Colon (tissue), 2 donors: ENCODE measurements at regions not wholly inside any gene's neighbourhood (a gene's known extent, or its start where the extent isn't known, plus 50 kb on each side); places are given as distances from the start of the nearest gene placed in this dataset.
"Not testable (repeated sequence)": the region's sequence is repeated elsewhere in the genome, so short reads cannot be mapped to it uniquely, and the experiment has no call there.

Experiments
- FAIRE-seq: peaks from 2 replicates; lab custom pipeline; 2012; peaks lifted over from hg19 to GRCh38; lab: Jason Lieb, UNC
- donor health status: control.
- donor health status: control.

- FAIRE-seq: not testable (repeated sequence)
These were observed 182.4 kb downstream of the PRELID2 start for GRCh38 chr5:145652700-145653099.

GRCh38 chr5:145647137-145647536, 188.0 kb downstream of the PRELID2 start:
- FAIRE-seq: not testable (repeated sequence)

- FAIRE-seq: not testable (repeated sequence)
These were observed 191.9 kb downstream of the PRELID2 start for GRCh38 chr5:145643214-145643613.

GRCh38 chr5:145637396-145637795, 197.7 kb downstream of the PRELID2 start:
- no peak for FAIRE-seq

GRCh38 chr5:145636371-145636770, 198.8 kb downstream of the PRELID2 start:
- no peak for FAIRE-seq

- FAIRE-seq: no peak
These were observed 201.7 kb downstream of the PRELID2 start for GRCh38 chr5:145633474-145633873.

GRCh38 chr5:145632701-145633100, 202.4 kb downstream of the PRELID2 start:
- FAIRE-seq: no peak

GRCh38 chr5:145629047-145629446, 206.1 kb downstream of the PRELID2 start:
- FAIRE-seq: no peak

GRCh38 chr5:145628525-145628924, 206.6 kb downstream of the PRELID2 start:
- FAIRE-seq: no peak

- no peak for FAIRE-seq
These were observed 215.3 kb downstream of the PRELID2 start for GRCh38 chr5:145619806-145620310.

GRCh38 chr5:145616739-145617138, 218.4 kb downstream of the PRELID2 start:
- FAIRE-seq: not testable (repeated sequence)

- no peak for FAIRE-seq
These were observed 236.2 kb downstream of the PRELID2 start for GRCh38 chr5:145598983-145599382.

- FAIRE-seq: no peak
These were observed 237.0 kb downstream of the PRELID2 start for GRCh38 chr5:145598184-145598583.

GRCh38 chr5:145591578-145591977, 243.6 kb downstream of the PRELID2 start:
- FAIRE-seq: no peak

GRCh38 chr5:145589063-145589462, 246.1 kb downstream of the PRELID2 start:
- FAIRE-seq: peak; percentile 49

- FAIRE-seq: no peak
These were observed 246.6 kb downstream of the PRELID2 start for GRCh38 chr5:145588558-145588957.

GRCh38 chr5:145588113-145588512, 247.0 kb downstream of the PRELID2 start:
- no peak for FAIRE-seq

GRCh38 chr5:145587710-145588109, 247.4 kb downstream of the PRELID2 start:
- no peak for FAIRE-seq

GRCh38 chr5:145587308-145587672, 247.9 kb downstream of the PRELID2 start:
- FAIRE-seq: no peak

GRCh38 chr5:145586661-145587307, 248.4 kb downstream of the PRELID2 start:
- FAIRE-seq: peak; percentile 74

GRCh38 chr5:145585443-145586148, 249.5 kb downstream of the PRELID2 start:
- no peak for FAIRE-seq

GRCh38 chr5:145579301-145579700, 255.8 kb downstream of the PRELID2 start:
- no peak for FAIRE-seq

GRCh38 chr5:145574889-145575573, 260.1 kb downstream of the PRELID2 start:
- FAIRE-seq: no peak
